GM19238 (cell line): ENCODE measurements at regions not wholly inside any gene's neighbourhood (a gene's known extent, or its start where the extent isn't known, plus 50 kb on each side); places are given as distances from the start of the nearest gene placed in this dataset.

Source experiments
- DNase-seq: peaks from one replicate; pipeline ENCODE4 v3.0.0; 2011; ENCODE audit warnings: low spot score; ENCODE audit not compliant: insufficient read length

GRCh38 chr3:31048143-31048542 is 153.7 kb upstream of the GADL1 start:
- DNase-seq, result no peak

- no peak for DNase-seq
Measured at GRCh38 chr3:31050296-31050695, 155.8 kb upstream of the GADL1 start.

GRCh38 chr3:31051226-31051625 is 156.8 kb upstream of the GADL1 start:
- no peak for DNase-seq

GRCh38 chr3:31053299-31053698 is 158.8 kb upstream of the GADL1 start:
- no peak for DNase-seq

GRCh38 chr3:31054032-31054431 is 159.6 kb upstream of the GADL1 start:
- DNase-seq, result no peak

- no peak for DNase-seq
Measured at GRCh38 chr3:31055757-31056156, 161.3 kb upstream of the GADL1 start.

- no peak for DNase-seq
Measured at GRCh38 chr3:31057891-31058290, 163.4 kb upstream of the GADL1 start.

- no peak for DNase-seq
Measured at GRCh38 chr3:31064021-31064420, 169.6 kb upstream of the GADL1 start.

GRCh38 chr3:31065765-31066164 is 171.3 kb upstream of the GADL1 start:
- DNase-seq, result no peak

- DNase-seq, result no peak
Measured at GRCh38 chr3:31067004-31067403, 172.5 kb upstream of the GADL1 start.

- no peak for DNase-seq
Measured at GRCh38 chr3:31075471-31075870, 181.0 kb upstream of the GADL1 start.

- DNase-seq, result no peak
Measured at GRCh38 chr3:31075876-31076275, 181.4 kb upstream of the GADL1 start.

- DNase-seq, result no peak
Measured at GRCh38 chr3:31077021-31077601, 182.7 kb upstream of the GADL1 start.

GRCh38 chr3:31077826-31078225 is 183.4 kb upstream of the GADL1 start:
- no peak for DNase-seq

GRCh38 chr3:31079689-31080088 is 185.2 kb upstream of the GADL1 start:
- no peak for DNase-seq

- DNase-seq, result no peak
Measured at GRCh38 chr3:31081018-31081662, 186.7 kb upstream of the GADL1 start.

- no peak for DNase-seq
Measured at GRCh38 chr3:31086148-31086547, 191.7 kb upstream of the GADL1 start.

GRCh38 chr3:31086698-31087097 is 192.2 kb upstream of the GADL1 start:
- DNase-seq, result no peak

- DNase-seq, result no peak
Measured at GRCh38 chr3:31091748-31092147, 197.3 kb upstream of the GADL1 start.

- no peak for DNase-seq
Measured at GRCh38 chr3:31092748-31093589, 198.5 kb upstream of the GADL1 start.

- no peak for DNase-seq
Measured at GRCh38 chr3:31093606-31094005, 199.1 kb upstream of the GADL1 start.

- no peak for DNase-seq
Measured at GRCh38 chr3:31094048-31094447, 199.6 kb upstream of the GADL1 start.

- DNase-seq, result no peak
Measured at GRCh38 chr3:31095255-31095654, 200.8 kb upstream of the GADL1 start.
